GM21447 (cell line): ENCODE measurements at regions not wholly inside any gene's neighbourhood (a gene's known extent, or its start where the extent isn't known, plus 50 kb on each side); places are given as distances from the start of the nearest gene placed in this dataset.

Experiments used
- ATAC-seq: cut with Tn5 transposase; IDR thresholded peaks from one replicate; pipeline ENCODE4 v1.9.1; 2021; ENCODE audit not compliant: unreplicated experiment

DNA sequence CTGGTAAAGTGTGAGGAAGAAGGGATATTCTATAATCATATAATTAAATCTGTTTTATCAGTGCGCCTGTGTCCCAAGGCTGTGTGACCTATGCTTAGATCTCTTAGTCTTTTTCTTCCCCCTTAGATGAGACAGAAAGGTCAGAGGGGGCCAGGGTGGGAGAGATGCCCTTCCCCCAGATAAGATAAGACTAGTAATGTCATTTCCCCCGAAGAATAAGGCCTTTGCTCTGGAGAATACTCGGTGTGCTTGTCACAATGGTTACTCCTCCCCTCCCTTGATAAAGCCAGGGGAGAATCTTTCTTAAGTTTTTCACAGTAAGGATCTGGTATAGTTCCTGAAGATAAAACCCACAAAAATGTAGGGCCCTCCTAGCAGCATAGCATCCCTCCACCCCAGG, 1041.8 kb downstream of the SORCS3 start:
- no peak for ATAC-seq

DNA sequence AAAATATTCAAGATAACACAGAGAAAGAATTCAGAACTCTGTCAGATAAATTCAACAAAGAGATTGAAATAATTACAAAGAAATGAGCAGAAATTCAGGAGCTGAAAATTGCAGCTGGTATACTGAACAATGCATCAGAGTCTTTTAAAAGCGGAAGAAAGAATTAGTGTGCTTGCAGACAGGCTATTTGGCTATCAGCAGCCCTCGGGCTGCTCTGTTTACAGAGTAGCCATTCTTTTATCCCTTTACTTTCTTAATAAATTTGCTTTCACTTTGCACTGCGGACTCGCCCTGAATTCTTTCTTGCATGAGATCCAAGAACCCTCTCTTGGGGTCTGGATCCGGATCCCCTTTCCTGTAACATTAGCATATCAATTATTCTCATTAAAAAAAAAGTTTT, 1040.0 kb downstream of the SORCS3 start:
- ATAC-seq = no peak

DNA sequence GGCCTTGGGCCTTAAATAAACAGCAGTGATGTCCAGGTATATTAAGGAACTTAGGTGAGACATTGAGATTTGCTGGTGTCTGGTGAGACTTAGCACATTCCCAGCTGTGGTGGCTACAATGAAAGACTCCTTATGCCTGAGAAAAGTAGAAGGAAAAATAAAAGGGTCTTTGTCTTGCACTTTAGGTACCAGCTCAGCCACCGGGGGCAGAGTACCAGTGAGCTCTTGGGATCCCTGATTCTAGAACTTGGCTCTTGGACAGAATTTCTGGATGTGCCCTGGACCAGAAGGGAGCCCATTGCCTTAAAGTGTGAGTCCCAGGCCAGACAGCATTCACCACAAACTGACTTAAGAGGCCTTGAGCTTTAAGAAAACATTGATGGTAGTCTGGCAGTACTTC, 1038.7 kb downstream of the SORCS3 start:
- ATAC-seq = no peak

DNA sequence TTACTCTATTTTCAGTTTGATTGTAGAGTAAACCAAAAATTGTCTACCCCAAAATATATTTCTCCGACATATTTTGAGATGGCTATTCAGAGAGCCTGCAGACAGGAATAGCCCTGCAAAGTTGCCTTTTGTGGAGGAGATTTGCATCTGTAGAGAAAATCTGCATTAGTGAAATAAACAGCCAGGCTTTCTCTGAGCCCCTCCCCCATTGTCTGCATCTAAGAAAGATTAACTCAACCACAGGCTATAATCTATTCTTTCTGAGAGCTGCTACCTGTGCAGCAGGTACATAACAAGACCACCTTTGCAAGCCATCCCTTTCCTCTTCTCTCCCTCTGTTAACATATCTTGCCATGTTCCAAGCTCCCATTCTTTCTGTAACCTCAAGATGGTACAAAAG, 1034.2 kb downstream of the SORCS3 start:
- no peak for ATAC-seq

DNA sequence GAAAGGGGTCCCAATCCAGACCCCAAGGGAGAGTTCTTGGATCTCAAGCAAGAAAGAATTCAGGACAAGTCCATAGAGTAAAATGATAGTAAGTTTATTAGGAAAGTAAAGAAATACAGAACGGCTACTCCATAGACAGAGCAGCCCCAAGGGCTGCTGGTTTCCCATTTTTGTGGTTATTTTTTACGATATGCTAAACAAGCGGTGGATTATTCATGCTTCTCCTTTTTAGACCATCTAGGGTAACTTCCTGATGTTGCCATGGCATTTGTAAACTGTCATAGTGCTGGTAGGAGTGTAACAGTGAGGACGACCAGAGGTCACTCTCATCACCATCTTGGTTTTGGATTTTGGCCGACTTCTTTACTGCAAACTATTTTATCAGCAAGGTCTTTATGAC, 1033.4 kb downstream of the SORCS3 start:
- no peak for ATAC-seq

DNA sequence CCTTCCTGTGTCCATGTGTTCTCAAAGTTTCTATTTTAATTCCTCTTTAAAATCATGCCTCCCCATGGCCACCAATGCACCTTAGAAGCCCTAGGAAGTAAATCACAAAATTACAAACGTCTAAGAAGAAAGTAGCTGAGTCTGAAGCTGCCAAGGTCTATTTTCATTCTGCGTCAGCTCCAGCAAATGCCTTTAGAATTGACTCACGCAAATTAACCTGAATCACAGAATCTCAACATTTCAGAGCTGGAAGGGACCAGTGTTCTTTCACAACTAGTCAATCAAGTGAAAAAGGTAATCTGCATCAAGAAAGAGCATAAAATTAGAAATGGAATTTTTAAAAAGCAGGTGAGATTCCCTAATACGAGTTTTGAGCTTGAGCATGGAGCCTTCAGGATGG, 1017.6 kb downstream of the SORCS3 start:
- ATAC-seq = no peak

DNA sequence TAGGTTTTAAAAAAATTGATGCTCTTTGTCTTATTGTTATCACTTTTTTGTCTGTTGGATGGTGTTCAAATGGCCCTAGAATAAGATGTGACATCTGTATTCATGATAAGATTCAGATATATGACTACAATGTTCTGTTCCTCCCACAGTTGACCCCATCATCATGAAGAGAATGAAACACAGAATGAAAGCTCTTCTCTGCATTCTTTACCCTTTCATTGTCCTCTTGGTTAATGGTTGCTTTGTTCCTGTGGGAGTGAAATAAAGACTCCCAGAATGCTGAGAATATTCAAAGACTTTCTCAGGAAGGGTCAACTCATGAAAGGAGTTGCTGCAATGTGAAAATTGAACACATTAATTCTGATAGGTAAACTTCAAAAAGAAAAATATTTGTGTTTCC, 1015.8 kb downstream of the SORCS3 start:
- no peak for ATAC-seq

DNA sequence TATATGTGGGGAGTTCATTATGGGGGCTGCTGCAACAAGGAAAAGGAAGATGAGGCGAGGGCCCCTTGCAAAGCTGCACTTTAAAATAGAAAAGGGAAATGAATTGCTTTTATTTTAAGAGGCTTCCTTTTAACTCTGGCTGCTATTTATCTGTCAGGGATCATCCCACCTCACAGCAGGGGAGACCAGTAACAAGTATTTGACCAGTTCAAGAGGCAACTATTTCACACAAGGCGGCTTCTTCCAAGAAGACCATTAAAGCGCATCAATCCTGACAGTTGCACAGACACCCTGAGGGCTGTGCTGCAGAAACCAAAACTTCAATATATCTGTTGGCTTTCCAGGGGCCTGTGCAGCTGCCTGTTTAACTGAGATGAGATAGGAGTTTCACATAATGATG, 1009.2 kb downstream of the SORCS3 start:
- no peak for ATAC-seq

DNA sequence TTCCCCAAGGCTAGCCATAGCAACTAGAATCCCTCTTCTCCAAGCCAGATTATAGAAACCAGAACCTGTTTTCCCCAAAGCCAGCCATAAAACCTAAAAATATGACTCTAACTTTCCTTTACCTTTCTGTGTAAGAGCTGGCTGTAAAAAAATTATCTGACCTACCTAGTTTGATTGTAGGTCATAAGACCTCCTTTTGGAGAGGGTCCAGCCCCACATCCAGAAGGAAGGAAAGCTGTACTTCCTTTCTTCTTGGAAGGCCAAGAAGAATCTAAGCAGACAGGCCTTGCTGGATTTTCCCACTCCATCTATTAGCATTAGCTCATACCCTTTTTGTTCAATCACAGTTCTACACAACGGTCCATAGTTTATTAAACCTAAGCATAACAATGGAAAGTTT, 1006.3 kb downstream of the SORCS3 start:
- ATAC-seq = no peak

DNA sequence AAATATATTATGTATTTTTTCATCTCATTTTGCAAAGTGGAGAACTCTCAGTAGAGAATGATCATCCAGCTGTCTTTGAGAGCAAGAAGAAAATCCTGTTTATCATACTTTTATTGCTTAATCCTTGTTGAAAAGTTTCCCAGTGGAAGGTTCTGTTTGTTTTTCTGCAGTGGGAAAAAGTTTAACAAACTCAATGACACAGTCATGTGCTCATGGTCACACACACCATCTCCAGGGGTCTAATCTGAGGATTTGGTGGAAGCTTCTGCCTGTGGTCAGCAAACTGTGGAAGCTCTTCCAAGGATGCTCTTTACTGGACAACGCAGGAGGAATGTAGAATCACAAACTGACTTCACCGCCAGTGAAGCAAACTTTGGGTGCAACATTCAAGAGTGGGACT, 1003.9 kb downstream of the SORCS3 start:
- no peak for ATAC-seq

DNA sequence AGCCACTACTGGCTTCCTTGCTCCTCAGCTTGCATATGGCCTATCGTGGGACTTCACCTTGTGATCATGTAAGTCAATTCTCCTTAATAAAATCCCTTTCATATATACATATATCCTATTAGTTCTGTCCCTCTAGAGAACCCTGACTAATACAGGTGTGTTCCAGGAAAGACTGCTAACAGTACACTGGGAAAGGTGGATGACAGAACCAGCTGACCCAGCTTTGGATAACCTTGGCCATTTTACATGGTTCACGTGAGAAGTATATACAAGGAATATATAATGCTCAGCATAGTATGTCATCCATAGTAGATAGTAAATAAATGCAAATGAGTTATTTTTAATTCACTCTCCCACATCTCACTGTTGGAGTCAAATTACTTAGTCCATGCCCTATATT, 1003.5 kb downstream of the SORCS3 start:
- ATAC-seq = no peak

DNA sequence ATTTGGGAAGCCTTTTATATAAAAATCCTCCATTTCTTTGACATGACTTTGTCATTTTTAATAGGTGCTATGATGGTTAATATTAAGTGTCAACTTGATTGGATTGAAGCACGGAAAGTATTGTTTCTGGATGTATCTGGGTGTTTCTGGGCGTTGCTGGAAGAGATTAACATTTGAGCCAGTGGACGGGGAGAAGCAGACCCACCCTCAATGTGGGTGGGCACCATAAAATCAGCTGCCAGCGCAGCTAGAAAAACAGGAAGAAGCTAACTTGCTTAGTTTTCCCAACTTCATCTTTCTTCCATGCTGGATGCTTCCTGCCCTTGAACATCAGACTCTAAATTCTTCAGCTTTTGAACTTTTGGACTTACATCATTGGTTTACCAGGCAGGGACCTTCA, 1003.0 kb downstream of the SORCS3 start:
- no peak for ATAC-seq

DNA sequence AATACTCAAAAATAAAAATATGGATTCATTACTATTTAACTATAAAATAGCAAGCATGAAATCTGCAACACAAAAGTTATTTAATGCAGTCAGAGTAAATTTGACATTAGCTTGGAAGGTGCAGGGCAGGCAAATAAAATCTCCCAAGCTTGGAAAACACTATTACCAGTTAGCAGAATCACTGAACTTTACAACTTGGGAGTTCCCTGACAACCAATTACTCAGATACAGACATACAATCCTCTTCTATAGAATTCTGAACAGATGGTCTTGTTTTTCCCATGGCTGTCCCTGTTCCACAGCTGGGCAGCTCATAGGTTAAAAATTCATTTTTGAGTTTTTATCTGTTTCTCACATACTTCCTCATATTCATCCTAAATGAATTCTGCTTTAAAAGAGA, 1002.6 kb downstream of the SORCS3 start:
- no peak for ATAC-seq

DNA sequence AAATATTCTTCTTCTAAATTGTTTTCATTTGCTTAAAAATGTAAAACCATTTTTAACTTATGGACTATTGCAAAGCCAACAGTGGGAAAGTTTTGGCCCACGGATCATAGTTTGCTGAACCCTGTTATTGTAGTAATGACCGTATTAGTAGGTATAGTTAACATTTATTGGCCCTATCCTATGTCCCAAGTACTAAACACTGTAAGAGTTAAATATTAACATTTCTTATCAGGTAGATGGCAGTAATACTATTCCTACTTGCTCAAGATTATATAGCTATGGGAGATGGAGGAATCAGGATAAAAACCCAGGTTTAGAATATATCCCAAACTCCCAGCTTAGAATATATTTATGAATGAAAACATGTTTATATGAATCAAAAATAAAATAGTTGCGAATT, 993.2 kb downstream of the SORCS3 start:
- ATAC-seq = no peak

DNA sequence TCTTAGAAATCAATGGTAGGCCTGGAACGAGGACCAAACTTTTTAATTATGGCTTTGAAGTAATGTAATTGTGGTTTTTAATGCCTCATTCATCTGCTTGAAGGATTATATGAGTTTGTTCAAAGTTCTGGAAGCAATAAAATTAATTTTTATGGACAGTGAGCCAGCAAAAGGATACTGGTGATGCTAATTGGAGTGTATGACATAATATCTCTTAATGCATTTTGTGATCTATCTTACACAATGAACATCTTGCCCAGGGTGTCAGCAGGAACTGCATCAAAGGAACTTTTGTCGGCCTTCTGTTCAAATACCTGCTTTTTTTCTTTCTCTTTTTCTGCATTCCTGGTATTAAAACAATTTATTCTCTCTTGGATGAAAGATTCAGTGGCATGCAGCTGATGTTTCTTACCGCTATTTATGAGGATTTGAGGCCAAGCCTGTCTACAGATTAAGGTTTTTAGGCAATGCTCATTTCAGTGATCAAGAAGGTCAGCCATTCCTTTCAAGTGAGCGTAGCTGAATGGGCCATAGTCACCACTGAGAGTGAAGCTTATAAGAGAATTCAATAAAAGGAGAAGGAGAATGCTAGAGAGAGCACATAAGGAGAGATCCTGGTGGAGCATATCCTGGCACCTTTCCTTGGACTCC, 974.8 kb downstream of the SORCS3 start:
- ATAC-seq = no peak

DNA sequence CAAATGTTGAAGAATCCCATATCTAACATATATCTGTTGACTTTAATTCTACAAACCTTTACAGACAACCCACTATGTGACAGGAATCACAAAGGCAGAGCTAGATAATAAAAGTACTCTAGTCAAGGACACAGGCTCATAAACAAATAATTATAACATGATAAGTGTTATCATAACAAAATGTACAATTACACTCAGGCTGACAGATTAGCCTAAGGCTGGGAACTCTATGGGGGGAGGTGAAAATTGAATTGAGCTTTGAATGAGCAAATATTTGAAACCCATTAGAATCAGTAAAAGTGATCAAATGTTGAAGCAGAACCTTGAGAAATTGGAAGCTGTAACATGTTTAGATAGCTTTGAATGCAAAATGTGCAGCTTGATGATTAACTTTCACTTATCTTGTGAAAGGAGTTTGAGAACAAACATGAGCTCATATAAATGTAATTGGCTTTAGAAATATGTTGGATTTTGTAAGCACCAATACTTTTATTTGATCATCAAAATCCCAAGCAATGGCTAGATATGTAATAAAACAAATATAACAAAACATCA, 970.2 kb downstream of the SORCS3 start:
- no peak for ATAC-seq

DNA sequence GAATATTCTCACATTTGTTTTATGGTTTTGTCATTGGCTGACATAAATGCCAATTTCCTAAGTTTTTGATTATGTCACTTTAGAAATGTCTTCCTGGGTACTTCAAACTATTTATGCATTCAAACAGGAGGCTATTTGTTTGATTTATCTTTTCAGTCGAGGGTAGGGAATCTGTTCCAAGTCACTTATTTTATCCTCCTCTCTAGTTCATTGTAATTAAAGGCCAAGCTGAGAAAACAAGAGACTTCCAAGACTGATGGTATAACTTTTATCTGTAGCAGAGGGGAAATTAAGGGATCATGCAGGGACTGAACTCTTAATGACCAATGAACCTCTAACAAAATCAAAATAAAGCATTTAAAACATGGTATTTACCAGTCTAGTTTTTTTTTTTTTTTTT, 968.4 kb downstream of the SORCS3 start:
- no peak for ATAC-seq

DNA sequence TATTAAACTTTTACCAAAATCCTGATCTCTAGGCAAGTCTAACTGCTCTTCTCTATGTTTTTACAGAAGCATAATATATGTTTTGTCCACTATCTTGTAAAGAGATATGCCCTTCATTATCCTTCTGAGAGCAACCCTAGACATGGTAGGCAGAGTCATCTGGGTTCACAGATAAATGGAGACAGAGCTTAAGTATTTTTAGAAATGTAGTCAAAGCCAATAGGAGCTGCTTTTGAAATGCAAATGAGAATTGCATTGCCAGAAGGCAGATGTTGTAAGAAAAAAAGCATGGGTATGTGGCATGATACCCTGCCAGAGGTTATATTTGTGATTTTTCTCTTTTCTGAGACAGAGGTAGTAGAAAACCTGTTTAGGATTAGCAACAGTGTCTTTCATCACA, 964.8 kb downstream of the SORCS3 start:
- ATAC-seq = no peak

DNA sequence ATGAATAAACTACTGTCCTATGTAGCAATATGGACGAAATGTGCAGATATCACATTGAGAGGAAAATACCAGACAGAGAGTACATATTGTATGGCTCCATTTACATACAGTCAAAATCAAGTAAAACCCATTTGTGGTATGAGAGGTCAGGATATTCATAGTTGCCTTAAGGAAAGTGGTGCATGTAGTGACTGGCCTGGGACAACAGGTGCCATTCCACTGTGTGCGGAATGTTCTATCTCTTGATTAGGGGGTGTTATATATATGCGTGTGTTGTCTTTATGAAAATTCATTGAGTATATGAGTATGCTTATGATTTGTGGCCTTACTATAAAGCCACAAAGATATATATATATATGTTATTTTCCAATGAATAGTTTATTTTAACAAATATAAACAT, 964.0 kb downstream of the SORCS3 start:
- ATAC-seq = no peak

DNA sequence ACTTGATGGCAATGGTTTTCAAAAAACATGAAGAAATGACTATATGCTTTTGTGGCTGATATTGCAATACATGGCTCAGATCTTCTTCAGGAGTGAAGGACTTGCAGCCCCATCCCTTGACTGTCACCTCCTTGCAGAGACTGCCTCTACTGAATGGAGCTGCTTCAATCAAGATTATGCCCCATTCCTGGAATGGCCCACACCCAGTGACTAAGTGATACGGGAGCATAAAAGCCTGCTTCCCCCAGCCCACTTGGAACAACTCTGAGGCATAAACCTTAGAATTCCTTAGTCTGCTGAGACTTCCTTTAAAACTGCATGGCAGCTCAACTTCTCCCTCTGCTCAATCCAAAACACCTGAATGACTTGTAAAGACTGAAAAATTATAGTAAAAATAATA, 957.1 kb downstream of the SORCS3 start:
- no peak for ATAC-seq

DNA sequence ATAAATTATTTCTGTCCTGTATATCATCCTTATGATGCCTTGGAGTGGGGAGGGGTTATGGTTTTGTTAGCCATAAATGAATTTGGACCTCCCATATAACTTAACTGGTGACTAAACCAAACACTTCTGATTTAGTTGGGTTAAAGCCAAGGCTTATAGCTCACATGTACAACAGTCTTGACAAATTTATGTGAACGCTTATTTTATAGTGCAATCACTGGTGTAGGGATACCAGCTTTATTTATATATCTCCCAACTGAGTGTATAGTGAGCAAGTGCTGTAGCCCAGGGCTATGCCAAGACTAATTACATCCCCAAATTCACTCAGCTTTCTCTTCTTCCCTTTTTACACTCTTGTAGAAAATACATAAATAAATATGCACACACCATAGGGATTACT, 956.2 kb downstream of the SORCS3 start:
- ATAC-seq = no peak

DNA sequence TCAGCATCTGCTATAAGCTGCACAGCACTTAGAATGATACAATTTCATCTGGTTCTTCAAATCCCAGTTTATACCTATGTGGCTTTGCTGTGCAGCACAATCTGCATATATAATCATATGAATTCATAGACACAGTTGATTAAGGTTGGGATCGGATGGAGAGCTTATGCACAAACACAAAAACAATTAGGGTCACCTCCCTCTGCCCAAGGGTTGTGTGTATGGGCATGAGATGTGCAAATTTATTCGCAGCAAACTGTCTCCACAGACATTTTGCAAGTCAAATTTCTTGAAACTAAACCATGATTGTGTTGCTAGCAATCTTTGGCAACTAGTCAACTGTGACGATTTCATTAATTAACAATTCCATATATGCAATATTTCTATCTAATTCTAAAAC, 955.7 kb downstream of the SORCS3 start:
- ATAC-seq = no peak

DNA sequence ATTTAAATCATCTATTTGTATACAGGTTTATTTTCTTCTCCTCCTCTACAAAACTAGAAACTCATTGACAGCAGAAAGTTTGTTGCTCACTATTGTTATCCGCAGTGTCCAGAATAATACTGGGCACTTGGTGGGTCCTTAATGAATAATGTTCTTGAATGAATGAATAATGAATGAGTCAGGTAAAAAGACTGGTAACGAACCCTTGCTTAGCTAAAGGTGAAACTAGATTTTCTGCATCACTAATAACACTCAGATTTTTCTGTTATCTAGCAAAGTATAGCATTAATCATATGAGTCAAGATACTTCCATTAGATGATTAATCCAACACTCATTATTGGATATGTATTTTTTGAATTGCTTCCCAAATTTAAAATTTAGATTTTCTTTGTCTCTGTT, 953.2 kb downstream of the SORCS3 start:
- ATAC-seq = no peak
